AG10803 (cell line): ENCODE measurements at regions not wholly inside any gene's neighbourhood (a gene's known extent, or its start where the extent isn't known, plus 50 kb on each side); places are given as distances from the start of the nearest gene placed in this dataset.
"Not testable (repeated sequence)": the region's sequence is repeated elsewhere in the genome, so short reads cannot be mapped to it uniquely, and the experiment has no call there.

Experiments
- DNase-seq: peaks from one replicate; pipeline ENCODE4 v3.0.0; 2010; ENCODE audit warnings: low read depth
- H3K4me3 ChIP-seq: 2 replicates; pipeline ENCODE4 v1.5.1; 2011; ENCODE audit warnings: mild to moderate bottlenecking, low read length, control low read depth
- TF ChIP-seq, protein P1 (sequence below): conservative IDR thresholded peaks from 2 replicates; pipeline ENCODE4 v1.5.1; 2011; ENCODE audit warnings: mild to moderate bottlenecking, low read length, control low read depth, inconsistent platforms

GRCh38 chr19:23984911-23985310 lies 70.2 kb downstream of the ZNF726 start:
- DNase-seq, H3K4me3 ChIP-seq: not testable (repeated sequence)

DNA sequence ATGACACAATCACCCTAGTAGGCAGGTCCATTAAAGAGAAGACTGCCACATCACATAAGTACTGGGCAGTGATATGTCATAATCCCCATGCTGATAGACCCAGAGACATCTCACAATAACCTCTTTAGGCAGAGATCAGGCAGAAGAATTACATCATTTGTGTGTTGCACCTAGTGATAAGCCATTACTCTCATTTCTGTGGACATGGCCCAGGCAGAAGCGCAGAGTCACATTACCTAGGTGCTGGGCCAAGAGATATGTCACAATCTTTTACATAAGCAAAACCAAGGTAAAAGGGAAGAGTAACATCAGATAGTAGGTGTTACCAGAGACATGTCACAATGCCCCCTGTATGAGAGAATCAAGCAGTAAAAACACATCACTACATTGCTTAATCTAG lies 71.9 kb downstream of the ZNF726 start:
- TF ChIP-seq, protein P1, sequence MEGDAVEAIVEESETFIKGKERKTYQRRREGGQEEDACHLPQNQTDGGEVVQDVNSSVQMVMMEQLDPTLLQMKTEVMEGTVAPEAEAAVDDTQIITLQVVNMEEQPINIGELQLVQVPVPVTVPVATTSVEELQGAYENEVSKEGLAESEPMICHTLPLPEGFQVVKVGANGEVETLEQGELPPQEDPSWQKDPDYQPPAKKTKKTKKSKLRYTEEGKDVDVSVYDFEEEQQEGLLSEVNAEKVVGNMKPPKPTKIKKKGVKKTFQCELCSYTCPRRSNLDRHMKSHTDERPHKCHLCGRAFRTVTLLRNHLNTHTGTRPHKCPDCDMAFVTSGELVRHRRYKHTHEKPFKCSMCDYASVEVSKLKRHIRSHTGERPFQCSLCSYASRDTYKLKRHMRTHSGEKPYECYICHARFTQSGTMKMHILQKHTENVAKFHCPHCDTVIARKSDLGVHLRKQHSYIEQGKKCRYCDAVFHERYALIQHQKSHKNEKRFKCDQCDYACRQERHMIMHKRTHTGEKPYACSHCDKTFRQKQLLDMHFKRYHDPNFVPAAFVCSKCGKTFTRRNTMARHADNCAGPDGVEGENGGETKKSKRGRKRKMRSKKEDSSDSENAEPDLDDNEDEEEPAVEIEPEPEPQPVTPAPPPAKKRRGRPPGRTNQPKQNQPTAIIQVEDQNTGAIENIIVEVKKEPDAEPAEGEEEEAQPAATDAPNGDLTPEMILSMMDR: no peak
- no peak for DNase-seq

GRCh38 chr19:23991170-23991569 lies 76.5 kb downstream of the ZNF726 start:
- TF ChIP-seq, protein P1: no peak
- no peak for DNase-seq
- H3K4me3 ChIP-seq: no peak overlapping the region

More for the DNA sequence above, 71.9 kb downstream of the ZNF726 start:
- no peak overlapping the region for H3K4me3 ChIP-seq

DNA sequence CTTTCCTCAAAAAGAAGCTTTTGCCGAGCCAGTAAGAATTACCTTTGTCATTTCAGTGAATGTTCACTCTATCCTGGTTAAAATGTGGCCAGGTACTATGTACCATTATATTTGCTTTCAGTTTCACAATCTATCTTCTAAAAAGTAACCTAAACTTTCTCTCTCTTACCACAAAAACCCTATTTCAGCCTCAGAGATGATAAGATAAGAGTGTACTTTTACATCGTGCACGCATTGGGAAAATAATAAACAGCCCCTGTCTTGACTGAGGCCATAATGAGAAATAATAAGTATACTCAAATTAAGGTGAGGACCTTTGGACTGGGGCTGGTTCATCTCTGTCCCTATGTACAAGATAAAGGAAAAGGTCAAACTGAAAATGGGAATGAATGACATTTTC lies 77.7 kb downstream of the ZNF726 start:
- TF ChIP-seq, protein P1: no peak
- DNase-seq: no peak
- no peak overlapping the region for H3K4me3 ChIP-seq

GRCh38 chr19:23993440-23993839 lies 78.8 kb downstream of the ZNF726 start:
- TF ChIP-seq, protein P1: no peak
- no peak overlapping the region for H3K4me3 ChIP-seq
- no peak for DNase-seq

DNA sequence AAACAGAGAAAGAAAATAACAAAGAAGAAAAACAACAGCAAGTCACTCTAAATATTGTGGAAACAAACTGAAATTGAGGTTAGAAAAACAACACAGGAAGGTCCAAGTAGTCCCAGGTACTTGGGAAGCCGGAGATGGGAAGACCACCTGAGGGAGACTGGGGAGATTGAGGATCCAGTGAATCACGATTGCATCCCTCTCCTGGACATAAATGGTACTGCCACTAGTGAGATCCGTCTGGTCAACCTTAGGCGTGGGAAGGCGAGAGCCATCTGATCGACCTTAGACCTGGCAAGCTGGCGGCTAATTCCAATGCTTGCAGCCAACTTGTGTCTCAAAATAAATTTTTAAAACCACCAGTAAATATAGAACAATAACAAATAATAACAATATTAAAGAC lies 81.9 kb downstream of the ZNF726 start:
- no peak overlapping the region for H3K4me3 ChIP-seq
- DNase-seq: no peak
- TF ChIP-seq, protein P1: peak; percentile 34

DNA sequence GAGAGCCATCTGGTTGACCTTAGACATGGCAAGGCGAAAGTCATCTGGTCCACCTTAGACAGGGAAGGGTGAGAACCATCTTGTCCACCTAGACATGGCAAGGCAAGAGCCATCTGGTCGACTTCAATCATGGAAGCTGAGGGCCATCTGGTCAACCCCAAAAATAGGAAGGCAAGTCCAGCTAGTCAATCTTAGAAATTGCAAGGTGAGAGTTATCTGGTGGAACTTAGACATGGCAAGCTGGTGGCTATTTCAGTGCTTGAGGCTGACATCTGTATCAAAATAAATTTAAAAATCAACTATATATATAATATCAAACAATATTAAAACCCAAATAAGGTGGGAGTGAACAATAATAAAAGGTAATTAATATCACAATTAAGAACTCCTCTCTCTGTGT lies 83.9 kb downstream of the ZNF726 start:
- no peak for DNase-seq
- TF ChIP-seq, protein P1: no peak

More for the DNA sequence above, 83.9 kb downstream of the ZNF726 start:
- no peak overlapping the region for H3K4me3 ChIP-seq
